H1 (cell line): ENCODE measurements at regions not wholly inside any gene's neighbourhood (a gene's known extent, or its start where the extent isn't known, plus 50 kb on each side); places are given as distances from the start of the nearest gene placed in this dataset.

Source experiments
- CTCF ChIP-seq, 3 experiments: IDR thresholded peaks; 1 replicate in 2 of 3; 2 replicates in 1 of 3; pipeline versions ENCODE4 v1.5.1 to v1.6.1; 2011; ENCODE audit warnings: low read length in 3 of 3, mild to moderate bottlenecking in 3 of 3, inconsistent platforms in 2 of 3, low read depth in 1 of 3, moderate library complexity in 1 of 3; ENCODE audit not compliant: insufficient read depth in 1 of 3; ENCODE audit errors: control extremely low read depth in 1 of 3
- EP300 ChIP-seq, 2 experiments: IDR thresholded peaks; 1 replicate in 1 of 2; 2 replicates in 1 of 2; pipeline ENCODE4 v1.6.1; 2011 to 2012; ENCODE audit warnings: low read depth in 2 of 2, low read length in 2 of 2, mild to moderate bottlenecking in 2 of 2, borderline replicate concordance in 1 of 2, inconsistent platforms in 1 of 2, moderate library complexity in 1 of 2
- PHF8 ChIP-seq: fragments of 200-600 bp; sonication (generic); conservative IDR thresholded peaks from 2 replicates; pipeline ENCODE4 v1.7.1; 2012; ENCODE audit warnings: low read depth, mild to moderate bottlenecking, inconsistent platforms, low read length, moderate library complexity
- SAP30 ChIP-seq: fragments of 300-600 bp; sonication (generic); IDR thresholded peaks from 2 replicates; pipeline ENCODE4 v1.7.1; 2012; ENCODE audit warnings: low read length, moderate library complexity, mild to moderate bottlenecking, inconsistent platforms; ENCODE audit not compliant: insufficient read depth, insufficient replicate concordance
- TAF1 ChIP-seq: IDR thresholded peaks from 2 replicates; pipeline ENCODE4 v1.6.1; 2011; ENCODE audit warnings: mild to moderate bottlenecking, low read depth, low read length

- TF ChIP-seq CTCF (IDR thresholded peaks at IDR 0.05; ENCODE audit: control extremely low read depth in 1 of 3, insufficient read depth in 1 of 3, low read depth in 1 of 3, low read length in 3 of 3) (no peak), PHF8 (no peak), SAP30 (no peak), TAF1 (no peak), EP300 (IDR thresholded peaks at IDR 0.05; ENCODE audit: borderline replicate concordance in 1 of 2, low read depth in 2 of 2, low read length in 2 of 2) (no peak)
Observed at GRCh38 chr13:89609318-89609717, 1738.2 kb upstream of the MIR17HG start (continued).
